Tibial nerve (tissue), 4 donors: ENCODE measurements at regions not wholly inside any gene's neighbourhood (a gene's known extent, or its start where the extent isn't known, plus 50 kb on each side); places are given as distances from the start of the nearest gene placed in this dataset.
A peak's percentile ranks its signal among the peaks of the same experiment; 100 is the strongest.

Source experiments
- DNase-seq, 2 donors: peaks; one replicate each; pipeline ENCODE4 v3.0.0-alpha.2; 2019; ENCODE audit warnings: low spot score in 2 of 2
- H3K27ac ChIP-seq, 4 donors: fragments of 200-600 bp; sonication (generic) in 3 of 4; one replicate each; pipeline ENCODE4 v1.5.1; 2017 to 2019; ENCODE audit warnings: mild to moderate bottlenecking in 1 of 4
- H3K27me3 ChIP-seq, 2 donors: fragments of 200-600 bp; sonication (generic) in 1 of 2; one replicate each; pipeline versions ENCODE4 v1.5.1 to v1.6.0; 2017 to 2019
- H3K36me3 ChIP-seq, 3 donors: fragments of 200-600 bp; sonication (generic); one replicate each; pipeline ENCODE4 v1.5.1; 2018 to 2019
- H3K4me1 ChIP-seq, 4 donors: fragments of 200-600 bp; sonication (generic) in 3 of 4; one replicate each; pipeline ENCODE4 v1.5.1; 2017 to 2019
- H3K4me3 ChIP-seq, 4 donors: fragments of 200-600 bp; sonication (generic) in 3 of 4; one replicate each; pipeline ENCODE4 v1.5.1; 2017 to 2019; ENCODE audit warnings: mild to moderate bottlenecking in 1 of 4, moderate library complexity in 1 of 4
- H3K9me3 ChIP-seq, 4 donors: fragments of 200-600 bp; sonication (generic) in 3 of 4; one replicate each; pipeline ENCODE4 v1.5.1; 2017 to 2019
- CTCF ChIP-seq, 5 experiments: fragments of 200-600 bp in 3 of 5; fragments of 450-650 bp in 2 of 5; sonication (generic) in 3 of 5; IDR thresholded peaks; one replicate each; pipeline ENCODE4 v1.5.1; 2016 to 2019; ENCODE audit warnings: antibody characterized with exemption in 5 of 5, mild to moderate bottlenecking in 3 of 5, moderate library complexity in 2 of 5
- EP300 ChIP-seq, 2 donors: sonication (generic); formaldehyde crosslinking; IDR thresholded peaks; one replicate each; pipeline ENCODE4 v1.6.1; 2017; ENCODE audit warnings: antibody characterized with exemption in 2 of 2, mild to moderate bottlenecking in 1 of 2
- POLR2A ChIP-seq, 2 donors: fragments of 450-650 bp; IDR thresholded peaks; one replicate each; pipeline ENCODE4 v1.6.1; 2017; ENCODE audit warnings: antibody characterized with exemption in 2 of 2, mild to moderate bottlenecking in 2 of 2, moderate library complexity in 2 of 2
- WGBS, 2 donors: methylation state at CpG; one replicate each; pipeline ENCODE4 v1.1.5; 2018; 5-methylcytosine and 5-hydroxymethylcytosine counted together

GRCh38 chr12:107311682-107312081, 218.3 kb upstream of the CRY1 start:
- no peak for DNase-seq
- TF ChIP-seq CTCF (IDR thresholded peaks at IDR 0.05) (no peak), EP300 (IDR thresholded peaks at IDR 0.05) (no peak), POLR2A (IDR thresholded peaks at IDR 0.05) (no peak)
- Histone ChIP-seq H3K4me1 (no peaks in the 10 kb centered on the region), H3K27ac (no peak overlapping the region), H3K36me3 (no peaks in the 10 kb centered on the region), H3K27me3 (peaks cover 0 to 7% of the 10 kb centered on the region in 2 donors), H3K9me3 (peaks cover 0 to 4% (median 0%) of the 10 kb centered on the region in 4 donors), H3K4me3 (no peak overlapping the region)
- 75 to 84% methylated on average over 5 of the region's 5 CpGs for WGBS, 2 donors

DNA sequence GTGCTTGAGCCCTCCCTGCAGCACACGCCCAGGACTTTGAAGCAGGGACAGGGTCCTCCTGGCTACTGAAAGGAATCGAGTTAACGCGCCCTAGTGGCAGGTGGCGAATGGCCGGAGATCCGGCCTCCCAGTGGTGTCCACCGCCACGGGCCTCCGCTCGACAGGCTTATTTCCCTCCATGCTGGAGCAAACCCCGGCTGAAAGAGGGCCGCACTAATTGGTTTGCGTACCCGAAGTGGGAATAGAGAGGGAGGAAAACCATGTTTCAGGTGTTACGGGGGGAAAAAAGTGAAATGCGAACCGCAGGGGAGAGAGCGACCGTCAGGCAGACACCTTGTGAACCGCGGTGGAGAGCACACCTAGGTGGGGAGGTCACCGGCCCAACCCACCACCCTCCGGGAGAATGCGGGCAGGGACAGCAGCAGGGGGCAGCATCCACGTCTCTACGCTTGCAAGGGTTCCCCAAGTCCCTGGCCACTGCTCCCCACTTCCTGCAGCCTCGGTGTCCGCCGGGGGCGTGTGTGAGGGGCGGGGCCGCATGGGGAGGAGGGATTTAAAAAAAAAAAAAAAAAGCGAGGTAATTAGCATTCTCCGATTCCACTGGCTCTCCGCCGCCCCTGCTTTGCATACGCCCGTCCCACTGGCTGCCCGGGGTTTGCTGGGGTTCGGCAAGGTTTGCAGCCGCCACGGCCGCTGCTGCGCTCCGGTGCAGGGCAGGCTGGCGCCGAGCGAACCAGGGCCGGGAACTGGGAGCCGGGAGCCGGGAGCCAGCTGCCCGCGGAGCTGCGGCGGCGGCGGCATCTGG, 224.6 kb upstream of the CRY1 start:
- 2 to 3% methylated on average over 50 to 54 of the region's 58 CpGs for WGBS, 2 donors
- H3K27ac ChIP-seq, result no peak overlapping the region
- TF ChIP-seq POLR2A (IDR thresholded peaks at IDR 0.05) (no peak), CTCF (IDR thresholded peaks at IDR 0.05) (peak in 2 of 5 experiments; percentile 14 to 32)
- peak overlapping the region; percentile 18 to 50 (median 40) for H3K4me3 ChIP-seq
- no peaks in the 10 kb centered on the region for H3K9me3 ChIP-seq
- peaks cover 0 to 47% of the 10 kb centered on the region in 2 donors for H3K27me3 ChIP-seq
- DNase-seq, result peak; percentile 49 to 66
- peaks cover 0 to 41% (median 6%) of the 10 kb centered on the region in 4 donors for H3K4me1 ChIP-seq
- H3K36me3 ChIP-seq, result no peaks in the 10 kb centered on the region

DNA sequence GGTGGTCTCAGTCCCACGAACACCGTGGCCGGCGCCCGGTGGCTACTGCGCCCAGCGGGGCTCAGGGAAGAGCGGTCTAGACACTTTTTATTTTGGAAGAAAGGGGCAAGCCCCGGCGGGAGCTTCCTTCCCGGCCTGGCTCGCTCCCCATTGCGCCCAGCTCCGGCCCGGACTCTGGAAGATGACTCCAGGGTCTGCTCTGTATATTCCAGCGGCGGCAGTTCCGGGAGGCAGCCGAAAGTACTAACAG, 225.1 kb upstream of the CRY1 start:
- peaks cover 0 to 53% of the 10 kb centered on the region in 2 donors for H3K27me3 ChIP-seq
- no peak for DNase-seq
- no peaks in the 10 kb centered on the region for H3K36me3 ChIP-seq
- peaks cover 0 to 41% (median 6%) of the 10 kb centered on the region in 4 donors for H3K4me1 ChIP-seq
- TF ChIP-seq POLR2A (IDR thresholded peaks at IDR 0.05) (no peak), EP300 (IDR thresholded peaks at IDR 0.05) (no peak), CTCF (IDR thresholded peaks at IDR 0.05) (no peak)
- H3K27ac ChIP-seq, result no peak overlapping the region
- 0 to 2% methylated on average over 7 to 9 of the region's 19 CpGs for WGBS, 2 donors
- peak overlapping the region; percentile 18 to 50 (median 40) for H3K4me3 ChIP-seq
- no peaks in the 10 kb centered on the region for H3K9me3 ChIP-seq

DNA sequence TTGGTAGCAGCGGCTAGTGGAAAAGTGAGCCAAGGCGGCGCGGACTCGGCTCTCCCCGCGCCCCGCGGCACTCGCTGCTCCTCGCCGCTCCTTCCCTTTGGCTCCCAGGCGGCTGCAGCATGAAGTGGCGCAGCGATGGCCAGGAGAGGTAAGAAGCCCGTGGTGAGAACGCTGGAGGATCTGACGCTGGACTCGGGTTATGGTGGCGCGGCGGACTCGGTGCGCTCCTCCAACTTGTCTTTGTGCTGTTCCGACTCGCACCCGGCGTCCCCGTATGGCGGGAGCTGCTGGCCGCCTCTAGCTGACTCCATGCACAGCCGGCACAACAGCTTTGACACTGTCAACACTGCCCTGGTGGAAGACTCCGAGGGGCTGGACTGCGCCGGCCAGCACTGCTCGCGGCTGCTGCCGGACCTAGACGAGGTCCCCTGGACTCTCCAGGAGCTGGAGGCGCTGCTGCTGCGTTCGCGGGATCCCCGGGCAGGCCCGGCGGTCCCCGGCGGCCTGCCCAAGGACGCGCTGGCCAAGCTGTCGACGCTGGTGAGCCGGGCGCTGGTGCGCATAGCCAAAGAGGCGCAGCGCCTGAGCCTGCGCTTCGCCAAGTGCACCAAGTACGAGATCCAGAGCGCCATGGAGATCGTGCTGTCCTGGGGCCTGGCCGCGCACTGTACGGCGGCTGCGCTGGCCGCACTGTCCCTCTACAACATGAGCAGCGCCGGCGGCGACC, 225.6 kb upstream of the CRY1 start:
- TF ChIP-seq POLR2A (IDR thresholded peaks at IDR 0.05), result no peak
- TF ChIP-seq CTCF (IDR thresholded peaks at IDR 0.05), result no peak
- TF ChIP-seq EP300 (IDR thresholded peaks at IDR 0.05), result no peak
- Histone ChIP-seq H3K27ac (no peak overlapping the region), H3K4me1 (peaks cover 0 to 41% (median 6%) of the 10 kb centered on the region in 4 donors), H3K27me3 (peaks cover 0 to 56% of the 10 kb centered on the region in 2 donors), H3K36me3 (no peaks in the 10 kb centered on the region), H3K4me3 (peak overlapping the region; percentile 18 to 50 (median 40)), H3K9me3 (no peaks in the 10 kb centered on the region)
- DNase-seq, result no peak
- 1% methylated on average over 16 to 23 of the region's 72 CpGs for WGBS, 2 donors

DNA sequence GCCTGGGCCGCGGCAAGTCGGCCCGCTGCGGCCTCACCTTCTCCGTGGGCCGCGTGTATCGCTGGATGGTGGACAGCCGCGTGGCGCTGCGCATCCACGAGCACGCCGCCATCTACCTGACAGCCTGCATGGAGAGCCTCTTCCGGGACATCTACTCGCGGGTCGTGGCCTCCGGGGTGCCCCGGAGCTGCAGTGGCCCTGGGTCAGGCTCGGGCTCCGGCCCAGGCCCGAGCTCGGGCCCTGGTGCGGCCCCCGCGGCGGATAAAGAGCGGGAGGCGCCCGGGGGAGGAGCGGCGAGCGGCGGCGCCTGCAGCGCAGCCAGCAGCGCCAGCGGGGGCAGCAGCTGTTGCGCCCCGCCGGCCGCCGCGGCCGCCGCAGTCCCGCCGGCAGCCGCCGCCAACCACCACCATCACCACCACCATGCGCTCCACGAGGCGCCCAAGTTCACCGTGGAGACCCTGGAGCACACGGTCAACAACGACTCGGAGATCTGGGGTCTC, 226.2 kb upstream of the CRY1 start:
- H3K27ac ChIP-seq, result no peak overlapping the region
- peaks cover 0 to 56% of the 10 kb centered on the region in 2 donors for H3K27me3 ChIP-seq
- 0 to 2% methylated on average over 8 to 21 of the region's 60 CpGs for WGBS, 2 donors
- H3K9me3 ChIP-seq, result no peaks in the 10 kb centered on the region
- no peaks in the 10 kb centered on the region for H3K36me3 ChIP-seq
- peak overlapping the region; percentile 18 to 50 (median 40) for H3K4me3 ChIP-seq
- H3K4me1 ChIP-seq, result peaks cover 0 to 41% (median 6%) of the 10 kb centered on the region in 4 donors
- no peak for DNase-seq
- TF ChIP-seq CTCF (IDR thresholded peaks at IDR 0.05) (no peak), EP300 (IDR thresholded peaks at IDR 0.05) (no peak), POLR2A (IDR thresholded peaks at IDR 0.05) (no peak)
